Neuron (in vitro differentiated cells): ENCODE measurements at regions not wholly inside any gene's neighbourhood (a gene's known extent, or its start where the extent isn't known, plus 50 kb on each side); places are given as distances from the start of the nearest gene placed in this dataset.

ENCODE experiments used
- H2AFZ ChIP-seq: one replicate; pipeline ENCODE4 v1.6.1; 2013; ENCODE audit warnings: low read depth, mild to moderate bottlenecking, inconsistent platforms, low read length, moderate library complexity
- H3K27me3 ChIP-seq: one replicate; pipeline ENCODE4 v1.6.1; 2013; ENCODE audit warnings: low read length; ENCODE audit not compliant: insufficient read depth
- H3K36me3 ChIP-seq: one replicate; pipeline ENCODE4 v1.6.1; 2013; ENCODE audit warnings: low read length; ENCODE audit not compliant: insufficient read depth
- H3K4me1 ChIP-seq: one replicate; pipeline ENCODE4 v1.6.1; 2013; ENCODE audit warnings: low read length; ENCODE audit not compliant: insufficient read depth
- H3K4me3 ChIP-seq: 2 replicates; pipeline ENCODE4 v1.5.1; 2013; ENCODE audit warnings: mild to moderate bottlenecking, low read length, moderate library complexity
- H3K9me3 ChIP-seq: one replicate; pipeline ENCODE4 v1.6.1; 2013; ENCODE audit warnings: low read length

GRCh38 chr10:84075226-84076046, 63.9 kb upstream of the GHITM start:
- H2AFZ ChIP-seq, result no peak overlapping the region
- H3K9me3 ChIP-seq, result no peaks in the 10 kb centered on the region
- H3K4me3 ChIP-seq, result no peak overlapping the region

GRCh38 chr10:84076047-84076388, 63.3 kb upstream of the GHITM start:
- Histone ChIP-seq H2AFZ (no peak overlapping the region), H3K27me3 (peaks cover 3% of the 10 kb centered on the region), H3K4me3 (no peak overlapping the region), H3K9me3 (no peaks in the 10 kb centered on the region), H3K4me1 (no peaks in the 10 kb centered on the region), H3K36me3 (no peaks in the 10 kb centered on the region)

More at GRCh38 chr10:84075226-84076046, 63.9 kb upstream of the GHITM start:
- no peaks in the 10 kb centered on the region for H3K4me1 ChIP-seq
- no peaks in the 10 kb centered on the region for H3K36me3 ChIP-seq
- peaks cover 3% of the 10 kb centered on the region for H3K27me3 ChIP-seq

GRCh38 chr10:84076540-84077195, 62.6 kb upstream of the GHITM start:
- H3K9me3 ChIP-seq, result no peaks in the 10 kb centered on the region
- H3K36me3 ChIP-seq, result no peaks in the 10 kb centered on the region
- no peaks in the 10 kb centered on the region for H3K4me1 ChIP-seq
- H3K27me3 ChIP-seq, result peaks cover 3% of the 10 kb centered on the region
- H2AFZ ChIP-seq, result no peak overlapping the region
- no peak overlapping the region for H3K4me3 ChIP-seq

GRCh38 chr10:84077768-84078167, 61.5 kb upstream of the GHITM start:
- Histone ChIP-seq H2AFZ (no peak overlapping the region), H3K4me1 (no peaks in the 10 kb centered on the region), H3K9me3 (no peaks in the 10 kb centered on the region), H3K4me3 (no peak overlapping the region), H3K27me3 (peaks cover 3% of the 10 kb centered on the region), H3K36me3 (no peaks in the 10 kb centered on the region)

- H3K4me1 ChIP-seq, result no peaks in the 10 kb centered on the region
- peaks cover 3% of the 10 kb centered on the region for H3K27me3 ChIP-seq
- no peak overlapping the region for H3K4me3 ChIP-seq
- no peaks in the 10 kb centered on the region for H3K36me3 ChIP-seq
- no peak overlapping the region for H2AFZ ChIP-seq
- no peaks in the 10 kb centered on the region for H3K9me3 ChIP-seq
These were observed 60.5 kb upstream of the GHITM start for GRCh38 chr10:84078771-84079170.

GRCh38 chr10:84084342-84084741, 55.0 kb upstream of the GHITM start:
- no peaks in the 10 kb centered on the region for H3K9me3 ChIP-seq
- H3K27me3 ChIP-seq, result peaks cover 3% of the 10 kb centered on the region
- no peak overlapping the region for H2AFZ ChIP-seq
- no peak overlapping the region for H3K4me3 ChIP-seq
- H3K4me1 ChIP-seq, result peaks cover 8% of the 10 kb centered on the region
- no peaks in the 10 kb centered on the region for H3K36me3 ChIP-seq

- no peaks in the 10 kb centered on the region for H3K9me3 ChIP-seq
- peaks cover 8% of the 10 kb centered on the region for H3K4me1 ChIP-seq
- H3K27me3 ChIP-seq, result no peaks in the 10 kb centered on the region
- no peak overlapping the region for H3K4me3 ChIP-seq
- H2AFZ ChIP-seq, result no peak overlapping the region
- H3K36me3 ChIP-seq, result no peaks in the 10 kb centered on the region
These were observed 52.1 kb upstream of the GHITM start for GRCh38 chr10:84087202-84087601.

GRCh38 chr10:84088626-84089025, 50.7 kb upstream of the GHITM start:
- Histone ChIP-seq H3K36me3 (no peaks in the 10 kb centered on the region), H3K4me3 (no peak overlapping the region), H3K27me3 (no peaks in the 10 kb centered on the region), H2AFZ (no peak overlapping the region), H3K4me1 (peaks cover 8% of the 10 kb centered on the region), H3K9me3 (no peaks in the 10 kb centered on the region)

GRCh38 chr10:84089162-84089561, 50.1 kb upstream of the GHITM start:
- Histone ChIP-seq H3K4me3 (no peak overlapping the region), H3K4me1 (peaks cover 8% of the 10 kb centered on the region), H3K9me3 (no peaks in the 10 kb centered on the region), H3K36me3 (no peaks in the 10 kb centered on the region), H3K27me3 (no peaks in the 10 kb centered on the region), H2AFZ (no peak overlapping the region)
